Body of pancreas (tissue), 4 donors: ENCODE measurements at regions not wholly inside any gene's neighbourhood (a gene's known extent, or its start where the extent isn't known, plus 50 kb on each side); places are given as distances from the start of the nearest gene placed in this dataset.

ENCODE experiments used
- POLR2A ChIP-seq, 3 donors: fragments of 450-650 bp; IDR thresholded peaks; one replicate each; pipeline ENCODE4 v1.6.1; 2016; ENCODE audit warnings: antibody characterized with exemption in 3 of 3, mild to moderate bottlenecking in 2 of 3
- TF ChIP-seq, protein P1 (sequence below), 7 experiments: fragments of 450-650 bp in 4 of 7; fragments of 200-600 bp in 3 of 7; sonication (generic) in 3 of 7; IDR thresholded peaks; one replicate each; pipeline ENCODE4 v1.5.1; 2016 to 2019; ENCODE audit warnings: antibody characterized with exemption in 7 of 7

DNA sequence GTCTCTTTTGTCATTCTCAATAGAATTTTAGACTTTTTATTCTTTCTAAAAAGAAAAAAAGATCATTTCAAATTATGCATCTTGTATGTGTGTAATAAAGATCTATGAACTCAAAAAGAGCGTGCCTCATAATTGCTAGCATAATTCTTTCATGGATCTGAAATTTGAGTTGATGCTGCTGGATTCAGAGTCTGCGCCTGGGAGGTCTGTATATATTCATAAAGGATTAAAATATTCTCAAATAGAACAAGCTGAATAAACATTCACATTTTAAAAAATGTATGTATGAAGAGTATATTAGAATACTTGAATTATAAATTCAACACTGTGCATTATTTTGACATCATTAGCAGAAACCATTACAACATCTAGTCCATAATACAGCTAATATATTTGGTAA is 297.8 kb upstream of the GRAMD2B start:
- TF ChIP-seq, protein P1, sequence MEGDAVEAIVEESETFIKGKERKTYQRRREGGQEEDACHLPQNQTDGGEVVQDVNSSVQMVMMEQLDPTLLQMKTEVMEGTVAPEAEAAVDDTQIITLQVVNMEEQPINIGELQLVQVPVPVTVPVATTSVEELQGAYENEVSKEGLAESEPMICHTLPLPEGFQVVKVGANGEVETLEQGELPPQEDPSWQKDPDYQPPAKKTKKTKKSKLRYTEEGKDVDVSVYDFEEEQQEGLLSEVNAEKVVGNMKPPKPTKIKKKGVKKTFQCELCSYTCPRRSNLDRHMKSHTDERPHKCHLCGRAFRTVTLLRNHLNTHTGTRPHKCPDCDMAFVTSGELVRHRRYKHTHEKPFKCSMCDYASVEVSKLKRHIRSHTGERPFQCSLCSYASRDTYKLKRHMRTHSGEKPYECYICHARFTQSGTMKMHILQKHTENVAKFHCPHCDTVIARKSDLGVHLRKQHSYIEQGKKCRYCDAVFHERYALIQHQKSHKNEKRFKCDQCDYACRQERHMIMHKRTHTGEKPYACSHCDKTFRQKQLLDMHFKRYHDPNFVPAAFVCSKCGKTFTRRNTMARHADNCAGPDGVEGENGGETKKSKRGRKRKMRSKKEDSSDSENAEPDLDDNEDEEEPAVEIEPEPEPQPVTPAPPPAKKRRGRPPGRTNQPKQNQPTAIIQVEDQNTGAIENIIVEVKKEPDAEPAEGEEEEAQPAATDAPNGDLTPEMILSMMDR (IDR thresholded peaks at IDR 0.05) = no peak
- TF ChIP-seq POLR2A (IDR thresholded peaks at IDR 0.05) = no peak
